SK-N-SH treated with all-trans-retinoic acid at 6 μM for 48 hours (cell line): ENCODE measurements at regions not wholly inside any gene's neighbourhood (a gene's known extent, or its start where the extent isn't known, plus 50 kb on each side); places are given as distances from the start of the nearest gene placed in this dataset.

ENCODE experiments used
- ATAC-seq: fragments of 200-7000 bp; cut with Tn5 transposase; 3 replicates; pipeline ENCODE4 v1.9.1; 2020; ENCODE audit warnings: mild to moderate bottlenecking, moderate library complexity
- ARNTL ChIP-seq: fragments of 450-650 bp; formaldehyde crosslinking; IDR thresholded peaks from 2 replicates; pipeline ENCODE4 v1.5.0; 2020; ENCODE audit warnings: low read depth, mild to moderate bottlenecking, moderate library complexity, borderline replicate concordance
- BACH2 ChIP-seq: fragments of 250-450 bp; sonication (Bioruptor Pico); IDR thresholded peaks from 2 replicates; pipeline ENCODE4 v1.9.0; 2021; ENCODE audit warnings: mild to moderate bottlenecking, borderline replicate concordance
- CSDC2 ChIP-seq: fragments of 250-450 bp; sonication (Bioruptor Pico); IDR thresholded peaks from 2 replicates; pipeline ENCODE4 v1.5.0; 2020; ENCODE audit warnings: mild to moderate bottlenecking, moderate library complexity
- ESRRG ChIP-seq: fragments of 250-450 bp; sonication (Bioruptor Pico); IDR thresholded peaks from 2 replicates; pipeline ENCODE4 v1.6.1; 2021; ENCODE audit warnings: mild to moderate bottlenecking
- GLIS3 ChIP-seq: fragments of 250-450 bp; sonication (Bioruptor Pico); IDR thresholded peaks from 2 replicates; pipeline ENCODE4 v1.5.0; 2020; ENCODE audit warnings: mild to moderate bottlenecking, moderate library complexity
- ISL1 ChIP-seq: fragments of 250-450 bp; sonication (Bioruptor Pico); IDR thresholded peaks from 2 replicates; pipeline ENCODE4 v2.1.2; 2022; ENCODE audit warnings: mild to moderate bottlenecking, moderate library complexity
- OSR1 ChIP-seq: fragments of 250-450 bp; sonication (Bioruptor Pico); IDR thresholded peaks from 2 replicates; pipeline ENCODE4 v1.8.0; 2022; ENCODE audit warnings: moderate library complexity, mild to moderate bottlenecking, inconsistent platforms
- PPARA ChIP-seq: fragments of 250-450 bp; sonication (Bioruptor Pico); IDR thresholded peaks from 2 replicates; pipeline ENCODE4 v1.5.0; 2020; ENCODE audit warnings: mild to moderate bottlenecking, borderline replicate concordance
- RARB ChIP-seq: fragments of 250-450 bp; sonication (Bioruptor Pico); IDR thresholded peaks from 2 replicates; pipeline ENCODE4 v1.8.0; 2021; ENCODE audit warnings: mild to moderate bottlenecking, moderate library complexity
- SNAI2 ChIP-seq: fragments of 250-450 bp; sonication (Bioruptor Pico); IDR thresholded peaks from 2 replicates; pipeline ENCODE4 v1.5.0; 2020; ENCODE audit warnings: mild to moderate bottlenecking, moderate library complexity
- TOX ChIP-seq: fragments of 250-450 bp; sonication (Bioruptor Pico); IDR thresholded peaks from 2 replicates; pipeline ENCODE4 v1.8.0; 2021; ENCODE audit warnings: mild to moderate bottlenecking, moderate library complexity, borderline replicate concordance
- ZFP3 ChIP-seq: fragments of 250-450 bp; sonication (Bioruptor Pico); IDR thresholded peaks from 2 replicates; pipeline ENCODE4 v1.5.0; 2020; ENCODE audit warnings: mild to moderate bottlenecking, moderate library complexity
- ZFP30 ChIP-seq: fragments of 450-650 bp; formaldehyde crosslinking; IDR thresholded peaks from 2 replicates; pipeline ENCODE4 v1.5.0; 2022; ENCODE audit warnings: mild to moderate bottlenecking, moderate library complexity
- ZNF565 ChIP-seq: fragments of 450-650 bp; formaldehyde crosslinking; conservative IDR thresholded peaks from 2 replicates; pipeline ENCODE4 v1.5.0; 2020; ENCODE audit warnings: low read depth, mild to moderate bottlenecking, moderate library complexity
- ZNF70 ChIP-seq: fragments of 450-650 bp; formaldehyde crosslinking; IDR thresholded peaks from 2 replicates; pipeline ENCODE4 v1.5.0; 2020; ENCODE audit warnings: mild to moderate bottlenecking, moderate library complexity
- ZNF8 ChIP-seq: fragments of 450-650 bp; formaldehyde crosslinking; IDR thresholded peaks from 2 replicates; pipeline ENCODE4 v1.5.0; 2020; ENCODE audit warnings: mild to moderate bottlenecking, moderate library complexity
- TF ChIP-seq, protein P1 (sequence below): fragments of 250-450 bp; sonication (Bioruptor Pico); IDR thresholded peaks from 2 replicates; pipeline ENCODE4 v1.8.0; 2021; ENCODE audit warnings: low read depth, mild to moderate bottlenecking, moderate library complexity, borderline replicate concordance
- TF ChIP-seq, protein P2 (sequence below): fragments of 250-450 bp; sonication (Bioruptor Pico); IDR thresholded peaks from 2 replicates; pipeline ENCODE4 v1.5.0; 2020; ENCODE audit warnings: mild to moderate bottlenecking, moderate library complexity
- TF ChIP-seq, protein P3 (sequence below): fragments of 250-450 bp; sonication (Bioruptor Pico); IDR thresholded peaks from 2 replicates; pipeline ENCODE4 v1.8.0; 2020; ENCODE audit warnings: mild to moderate bottlenecking, moderate library complexity, borderline replicate concordance
- TF ChIP-seq, protein P4 (sequence below): fragments of 250-450 bp; sonication (Bioruptor Pico); IDR thresholded peaks from 2 replicates; pipeline ENCODE4 v1.5.1; 2021; ENCODE audit warnings: mild to moderate bottlenecking, moderate library complexity

DNA sequence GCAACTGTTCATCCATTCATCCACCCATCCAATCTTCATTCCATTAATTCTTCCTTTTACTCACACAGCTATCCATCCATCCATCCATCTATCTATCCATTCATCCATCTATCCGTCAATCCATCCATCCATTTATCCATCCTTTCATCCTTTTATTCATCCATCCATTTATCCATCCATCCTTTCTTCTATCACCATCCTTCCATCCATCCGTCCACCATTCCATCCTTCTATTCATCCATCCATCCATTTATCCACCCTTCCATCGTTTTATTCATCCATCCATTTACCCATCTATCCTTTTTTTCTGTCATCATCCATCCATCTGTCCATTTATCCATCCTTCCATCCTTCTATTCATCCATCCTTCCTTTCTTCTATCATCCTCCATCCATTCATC, 73.0 kb upstream of the FOXF1 start:
- ATAC-seq = no peak
- TF ChIP-seq SNAI2 (CRISPR knock-in tag) = no peak
- no peak for TF ChIP-seq ESRRG (CRISPR knock-in tag)
- no peak for TF ChIP-seq PPARA (CRISPR knock-in tag)
- no peak for TF ChIP-seq ZNF8 (CRISPR knock-in tag)
- no peak for TF ChIP-seq CSDC2
- TF ChIP-seq RARB = no peak
- TF ChIP-seq, protein P1, sequence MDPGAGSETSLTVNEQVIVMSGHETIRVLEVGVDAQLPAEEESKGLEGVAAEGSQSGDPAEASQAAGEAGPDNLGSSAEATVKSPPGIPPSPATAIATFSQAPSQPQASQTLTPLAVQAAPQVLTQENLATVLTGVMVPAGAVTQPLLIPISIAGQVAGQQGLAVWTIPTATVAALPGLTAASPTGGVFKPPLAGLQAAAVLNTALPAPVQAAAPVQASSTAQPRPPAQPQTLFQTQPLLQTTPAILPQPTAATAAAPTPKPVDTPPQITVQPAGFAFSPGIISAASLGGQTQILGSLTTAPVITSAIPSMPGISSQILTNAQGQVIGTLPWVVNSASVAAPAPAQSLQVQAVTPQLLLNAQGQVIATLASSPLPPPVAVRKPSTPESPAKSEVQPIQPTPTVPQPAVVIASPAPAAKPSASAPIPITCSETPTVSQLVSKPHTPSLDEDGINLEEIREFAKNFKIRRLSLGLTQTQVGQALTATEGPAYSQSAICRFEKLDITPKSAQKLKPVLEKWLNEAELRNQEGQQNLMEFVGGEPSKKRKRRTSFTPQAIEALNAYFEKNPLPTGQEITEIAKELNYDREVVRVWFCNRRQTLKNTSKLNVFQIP = no peak
- no peak for TF ChIP-seq ZNF70 (CRISPR knock-in tag)
- TF ChIP-seq ZFP3 (CRISPR knock-in tag) = no peak
- TF ChIP-seq GLIS3 (CRISPR knock-in tag) = no peak
- TF ChIP-seq, all 23 proteins: peak for 0

DNA sequence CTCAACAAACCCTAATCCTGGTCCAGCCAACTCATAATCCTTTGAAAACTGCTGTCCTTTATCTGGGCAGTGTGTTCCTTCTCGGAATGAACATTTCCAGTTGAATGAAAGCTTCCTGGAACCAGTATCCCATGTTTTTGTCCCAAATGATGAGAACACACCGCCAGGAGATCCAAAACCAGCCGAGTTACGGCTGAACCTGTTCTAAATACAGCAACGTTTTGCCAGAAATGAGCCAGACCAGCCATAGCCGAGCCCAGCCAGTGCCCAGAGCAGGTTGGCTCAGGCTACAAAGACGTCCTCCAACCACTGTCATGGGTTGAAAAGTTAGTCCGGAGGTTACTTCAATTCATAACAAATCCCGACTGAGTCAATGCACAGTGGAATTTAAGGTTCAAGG, 67.6 kb upstream of the FOXF1 start:
- TF ChIP-seq ISL1 (CRISPR knock-in tag) (no peak), ARNTL (CRISPR knock-in tag) (no peak), SNAI2 (CRISPR knock-in tag) (no peak), ZNF8 (CRISPR knock-in tag) (no peak), ZFP30 (CRISPR knock-in tag) (no peak), ZNF70 (CRISPR knock-in tag) (no peak), ZFP3 (CRISPR knock-in tag) (no peak), PPARA (CRISPR knock-in tag) (no peak), CSDC2 (no peak)
- TF ChIP-seq, protein P2, sequence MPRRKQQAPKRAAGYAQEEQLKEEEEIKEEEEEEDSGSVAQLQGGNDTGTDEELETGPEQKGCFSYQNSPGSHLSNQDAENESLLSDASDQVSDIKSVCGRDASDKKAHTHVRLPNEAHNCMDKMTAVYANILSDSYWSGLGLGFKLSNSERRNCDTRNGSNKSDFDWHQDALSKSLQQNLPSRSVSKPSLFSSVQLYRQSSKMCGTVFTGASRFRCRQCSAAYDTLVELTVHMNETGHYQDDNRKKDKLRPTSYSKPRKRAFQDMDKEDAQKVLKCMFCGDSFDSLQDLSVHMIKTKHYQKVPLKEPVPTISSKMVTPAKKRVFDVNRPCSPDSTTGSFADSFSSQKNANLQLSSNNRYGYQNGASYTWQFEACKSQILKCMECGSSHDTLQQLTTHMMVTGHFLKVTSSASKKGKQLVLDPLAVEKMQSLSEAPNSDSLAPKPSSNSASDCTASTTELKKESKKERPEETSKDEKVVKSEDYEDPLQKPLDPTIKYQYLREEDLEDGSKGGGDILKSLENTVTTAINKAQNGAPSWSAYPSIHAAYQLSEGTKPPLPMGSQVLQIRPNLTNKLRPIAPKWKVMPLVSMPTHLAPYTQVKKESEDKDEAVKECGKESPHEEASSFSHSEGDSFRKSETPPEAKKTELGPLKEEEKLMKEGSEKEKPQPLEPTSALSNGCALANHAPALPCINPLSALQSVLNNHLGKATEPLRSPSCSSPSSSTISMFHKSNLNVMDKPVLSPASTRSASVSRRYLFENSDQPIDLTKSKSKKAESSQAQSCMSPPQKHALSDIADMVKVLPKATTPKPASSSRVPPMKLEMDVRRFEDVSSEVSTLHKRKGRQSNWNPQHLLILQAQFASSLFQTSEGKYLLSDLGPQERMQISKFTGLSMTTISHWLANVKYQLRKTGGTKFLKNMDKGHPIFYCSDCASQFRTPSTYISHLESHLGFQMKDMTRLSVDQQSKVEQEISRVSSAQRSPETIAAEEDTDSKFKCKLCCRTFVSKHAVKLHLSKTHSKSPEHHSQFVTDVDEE (CRISPR knock-in tag) = no peak
- TF ChIP-seq, protein P3, sequence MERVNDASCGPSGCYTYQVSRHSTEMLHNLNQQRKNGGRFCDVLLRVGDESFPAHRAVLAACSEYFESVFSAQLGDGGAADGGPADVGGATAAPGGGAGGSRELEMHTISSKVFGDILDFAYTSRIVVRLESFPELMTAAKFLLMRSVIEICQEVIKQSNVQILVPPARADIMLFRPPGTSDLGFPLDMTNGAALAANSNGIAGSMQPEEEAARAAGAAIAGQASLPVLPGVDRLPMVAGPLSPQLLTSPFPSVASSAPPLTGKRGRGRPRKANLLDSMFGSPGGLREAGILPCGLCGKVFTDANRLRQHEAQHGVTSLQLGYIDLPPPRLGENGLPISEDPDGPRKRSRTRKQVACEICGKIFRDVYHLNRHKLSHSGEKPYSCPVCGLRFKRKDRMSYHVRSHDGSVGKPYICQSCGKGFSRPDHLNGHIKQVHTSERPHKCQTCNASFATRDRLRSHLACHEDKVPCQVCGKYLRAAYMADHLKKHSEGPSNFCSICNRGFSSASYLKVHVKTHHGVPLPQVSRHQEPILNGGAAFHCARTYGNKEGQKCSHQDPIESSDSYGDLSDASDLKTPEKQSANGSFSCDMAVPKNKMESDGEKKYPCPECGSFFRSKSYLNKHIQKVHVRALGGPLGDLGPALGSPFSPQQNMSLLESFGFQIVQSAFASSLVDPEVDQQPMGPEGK (CRISPR knock-in tag) = no peak
- TF ChIP-seq, protein P4, sequence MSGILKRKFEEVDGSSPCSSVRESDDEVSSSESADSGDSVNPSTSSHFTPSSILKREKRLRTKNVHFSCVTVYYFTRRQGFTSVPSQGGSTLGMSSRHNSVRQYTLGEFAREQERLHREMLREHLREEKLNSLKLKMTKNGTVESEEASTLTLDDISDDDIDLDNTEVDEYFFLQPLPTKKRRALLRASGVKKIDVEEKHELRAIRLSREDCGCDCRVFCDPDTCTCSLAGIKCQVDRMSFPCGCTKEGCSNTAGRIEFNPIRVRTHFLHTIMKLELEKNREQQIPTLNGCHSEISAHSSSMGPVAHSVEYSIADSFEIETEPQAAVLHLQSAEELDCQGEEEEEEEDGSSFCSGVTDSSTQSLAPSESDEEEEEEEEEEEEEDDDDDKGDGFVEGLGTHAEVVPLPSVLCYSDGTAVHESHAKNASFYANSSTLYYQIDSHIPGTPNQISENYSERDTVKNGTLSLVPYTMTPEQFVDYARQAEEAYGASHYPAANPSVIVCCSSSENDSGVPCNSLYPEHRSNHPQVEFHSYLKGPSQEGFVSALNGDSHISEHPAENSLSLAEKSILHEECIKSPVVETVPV (CRISPR knock-in tag) = no peak
- no peak for ATAC-seq

DNA sequence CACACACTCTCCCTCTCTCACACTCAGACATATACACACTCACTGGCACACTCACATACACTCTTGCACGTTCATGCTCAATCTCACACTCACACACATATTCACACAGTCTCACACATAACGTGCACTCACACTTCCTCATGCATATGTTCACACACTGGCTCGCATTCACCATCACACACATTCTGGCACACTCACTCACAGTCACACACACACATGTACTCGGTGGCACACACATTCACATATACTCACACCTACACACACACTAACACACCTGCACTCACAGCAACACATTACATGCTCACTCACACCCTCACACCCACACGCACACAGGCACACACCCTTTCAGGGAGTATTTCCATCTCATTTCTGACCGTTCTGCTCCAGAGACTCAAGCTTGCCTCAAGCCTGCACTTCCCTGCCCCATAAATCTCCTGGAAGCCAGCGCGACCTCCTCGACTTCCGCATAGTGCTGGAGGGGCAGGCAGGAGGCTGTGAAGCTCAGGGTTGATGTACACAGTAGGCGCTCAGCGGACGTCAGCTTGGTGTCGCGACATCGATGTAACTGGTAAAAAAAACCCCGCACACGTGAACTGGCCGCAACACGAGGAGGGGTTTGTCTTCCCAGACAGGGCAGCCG, 66.7 kb upstream of the FOXF1 start:
- no peak for ATAC-seq
- no peak for TF ChIP-seq SNAI2 (CRISPR knock-in tag)
- TF ChIP-seq, protein P1 = no peak
- no peak for TF ChIP-seq ZNF70 (CRISPR knock-in tag)
- TF ChIP-seq OSR1 = no peak
- TF ChIP-seq ISL1 (CRISPR knock-in tag) = no peak
- TF ChIP-seq, protein P4 (CRISPR knock-in tag) = no peak
- no peak for TF ChIP-seq BACH2 (CRISPR knock-in tag)
- no peak for TF ChIP-seq TOX (CRISPR knock-in tag)
- TF ChIP-seq ZNF565 = no peak
- TF ChIP-seq, protein P2 (CRISPR knock-in tag) = no peak
- TF ChIP-seq ZNF8 (CRISPR knock-in tag) = no peak
- TF ChIP-seq, protein P3 (CRISPR knock-in tag) = no peak
- TF ChIP-seq GLIS3 (CRISPR knock-in tag) = no peak
